Prostate gland (tissue), 2 donors: ENCODE measurements at regions not wholly inside any gene's neighbourhood (a gene's known extent, or its start where the extent isn't known, plus 50 kb on each side); places are given as distances from the start of the nearest gene placed in this dataset.
"Not testable (repeated sequence)": the region's sequence is repeated elsewhere in the genome, so short reads cannot be mapped to it uniquely, and the experiment has no call there.

Experiments
- DNase-seq: peaks from one replicate; pipeline ENCODE4 v3.0.0-alpha.2; 2019; ENCODE audit warnings: low spot score
- H3K27ac ChIP-seq, 2 donors: fragments of 200-600 bp; sonication (generic); 2 replicates each; pipeline ENCODE4 v1.5.1; 2017 to 2019
- H3K27me3 ChIP-seq: fragments of 200-600 bp; sonication (generic); replicated peaks from 2 replicates; pipeline ENCODE4 v1.5.1; 2019; ENCODE audit not compliant: insufficient read depth
- H3K36me3 ChIP-seq, 2 donors: fragments of 200-600 bp; sonication (generic); 1 replicate in 1 of 2; 2 replicates in 1 of 2; pipeline versions ENCODE4 v1.5.1 to v1.8.1; 2017 to 2019
- H3K4me1 ChIP-seq: fragments of 200-600 bp; sonication (generic); replicated peaks from 2 replicates; pipeline ENCODE4 v1.5.1; 2019
- H3K4me3 ChIP-seq, 2 donors: fragments of 200-600 bp; sonication (generic); 2 replicates each; pipeline ENCODE4 v1.5.1; 2017 to 2019
- H3K9me3 ChIP-seq: fragments of 200-600 bp; sonication (generic); 2 replicates; pipeline ENCODE4 v1.5.1; 2017
- POLR2A ChIP-seq: fragments of 450-650 bp; IDR thresholded peaks from one replicate; pipeline ENCODE4 v1.6.1; 2016; ENCODE audit warnings: antibody characterized with exemption, mild to moderate bottlenecking
- POLR2AphosphoS5 ChIP-seq: sonication (generic); formaldehyde crosslinking; IDR thresholded peaks from one replicate; pipeline ENCODE4 v1.6.1; 2017; ENCODE audit warnings: antibody characterized with exemption
- WGBS: methylation state at CpG from one replicate; pipeline ENCODE4 v1.1.5; 2018; 5-methylcytosine and 5-hydroxymethylcytosine counted together
- intact Hi-C: fragments of 100-400 bp; cut with DNase I; formaldehyde crosslinking; loops from one replicate; pipeline ENCODE4 v1.14.2; 2022
- TF ChIP-seq, protein P1 (sequence below), 4 experiments: fragments of 200-600 bp in 2 of 4; fragments of 450-650 bp in 2 of 4; sonication (generic) in 2 of 4; IDR thresholded peaks; 1 replicate in 3 of 4; 2 replicates in 1 of 4; pipeline ENCODE4 v1.5.1; 2016 to 2019; ENCODE audit warnings: antibody characterized with exemption in 4 of 4, mild to moderate bottlenecking in 2 of 4, moderate library complexity in 2 of 4

DNA sequence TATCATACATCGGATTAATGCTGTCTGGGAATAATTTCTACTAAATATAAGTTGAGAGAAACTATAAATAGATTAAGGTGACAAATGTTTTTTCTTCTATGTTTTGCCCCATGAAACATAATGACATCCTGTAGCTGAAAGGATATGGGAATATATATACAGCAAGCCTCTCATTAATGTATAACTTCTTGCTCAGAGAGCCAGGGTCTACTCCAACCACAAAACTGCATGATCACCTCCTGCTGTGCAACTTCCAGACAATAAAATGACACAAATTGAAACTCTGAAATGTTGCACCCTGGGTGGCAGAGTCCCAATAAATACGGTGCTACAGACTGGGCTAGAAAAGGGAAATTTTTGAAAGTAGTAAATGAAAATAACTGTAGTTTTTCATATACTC, 571.9 kb upstream of the CBLB start:
- Histone ChIP-seq H3K36me3 (no peaks in the 10 kb centered on the region), H3K9me3 (no peaks in the 10 kb centered on the region), H3K27me3 (no peaks in the 10 kb centered on the region), H3K27ac (no peak overlapping the region), H3K4me1 (no peaks in the 10 kb centered on the region), H3K4me3 (no peak overlapping the region)
- 87% methylated on average over 2 of the region's 2 CpGs for WGBS
- DNase-seq: no peak
- intact Hi-C loops: no loop called here
- TF ChIP-seq POLR2AphosphoS5: no peak
- TF ChIP-seq, protein P1, sequence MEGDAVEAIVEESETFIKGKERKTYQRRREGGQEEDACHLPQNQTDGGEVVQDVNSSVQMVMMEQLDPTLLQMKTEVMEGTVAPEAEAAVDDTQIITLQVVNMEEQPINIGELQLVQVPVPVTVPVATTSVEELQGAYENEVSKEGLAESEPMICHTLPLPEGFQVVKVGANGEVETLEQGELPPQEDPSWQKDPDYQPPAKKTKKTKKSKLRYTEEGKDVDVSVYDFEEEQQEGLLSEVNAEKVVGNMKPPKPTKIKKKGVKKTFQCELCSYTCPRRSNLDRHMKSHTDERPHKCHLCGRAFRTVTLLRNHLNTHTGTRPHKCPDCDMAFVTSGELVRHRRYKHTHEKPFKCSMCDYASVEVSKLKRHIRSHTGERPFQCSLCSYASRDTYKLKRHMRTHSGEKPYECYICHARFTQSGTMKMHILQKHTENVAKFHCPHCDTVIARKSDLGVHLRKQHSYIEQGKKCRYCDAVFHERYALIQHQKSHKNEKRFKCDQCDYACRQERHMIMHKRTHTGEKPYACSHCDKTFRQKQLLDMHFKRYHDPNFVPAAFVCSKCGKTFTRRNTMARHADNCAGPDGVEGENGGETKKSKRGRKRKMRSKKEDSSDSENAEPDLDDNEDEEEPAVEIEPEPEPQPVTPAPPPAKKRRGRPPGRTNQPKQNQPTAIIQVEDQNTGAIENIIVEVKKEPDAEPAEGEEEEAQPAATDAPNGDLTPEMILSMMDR (IDR thresholded peaks at IDR 0.05): no peak
- no peak for TF ChIP-seq POLR2A

DNA sequence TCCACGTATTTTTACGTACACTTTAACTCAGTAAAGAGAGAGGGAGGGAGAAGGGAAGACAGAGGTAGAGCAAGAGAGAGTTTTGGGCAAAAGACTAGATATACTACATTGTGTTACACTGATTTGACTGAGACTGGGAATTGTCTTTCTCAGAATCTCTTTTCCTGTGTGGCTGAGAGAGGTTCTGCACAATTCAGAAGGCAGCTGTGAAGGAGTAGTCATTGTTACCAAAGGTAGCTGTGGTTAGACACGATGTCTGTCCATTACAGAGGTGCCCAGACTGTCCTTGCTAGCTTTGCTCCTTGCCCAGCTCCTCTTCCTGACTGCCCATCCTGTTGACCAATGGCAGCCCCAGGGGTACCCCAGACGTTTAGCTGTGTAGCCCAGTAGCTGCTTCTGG, 577.5 kb upstream of the CBLB start:
- no peak for TF ChIP-seq POLR2A
- TF ChIP-seq POLR2AphosphoS5: peak; percentile 43
- H3K36me3 ChIP-seq: no peaks in the 10 kb centered on the region
- H3K27me3 ChIP-seq: no peaks in the 10 kb centered on the region
- no peaks in the 10 kb centered on the region for H3K9me3 ChIP-seq
- DNase-seq: no peak
- H3K4me1 ChIP-seq: no peaks in the 10 kb centered on the region
- intact Hi-C loops: no loop called here
- WGBS: 31% methylated on average over 4 of the region's 4 CpGs
- H3K27ac ChIP-seq: no peak overlapping the region
- no peak overlapping the region for H3K4me3 ChIP-seq

DNA sequence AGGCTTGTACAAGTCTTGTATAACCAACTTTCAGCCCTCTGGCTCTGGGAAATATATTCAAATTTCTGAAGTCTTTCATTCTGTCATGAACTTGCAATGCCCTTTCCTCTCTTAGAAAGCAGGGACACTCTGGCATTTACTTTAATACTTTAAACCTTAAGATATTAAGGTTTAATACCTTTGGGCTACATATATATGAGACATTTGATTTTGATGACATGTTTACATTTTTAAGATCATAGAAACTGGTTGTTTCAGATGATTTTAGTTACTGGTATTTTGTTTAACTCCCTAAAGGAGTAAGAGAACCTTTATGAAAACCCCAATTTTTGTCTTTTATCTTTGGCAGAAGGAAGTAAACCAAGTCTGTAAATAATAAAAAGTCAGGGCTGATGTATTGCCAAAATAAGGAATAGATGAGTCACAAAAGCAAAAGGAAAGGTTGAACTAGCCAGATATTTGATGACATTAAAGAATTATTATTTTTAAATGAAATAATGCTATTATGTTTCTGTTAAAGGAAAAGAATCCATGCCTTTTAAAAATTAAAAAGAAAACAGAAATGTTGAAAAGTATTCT, 579.0 kb upstream of the CBLB start:
- intact Hi-C loops: no loop called here
- no peak for TF ChIP-seq POLR2AphosphoS5
- TF ChIP-seq POLR2A: no peak
- TF ChIP-seq, protein P1 (IDR thresholded peaks at IDR 0.05): no peak
- no peak overlapping the region for H3K27ac ChIP-seq
- H3K9me3 ChIP-seq: no peaks in the 10 kb centered on the region
- no peaks in the 10 kb centered on the region for H3K36me3 ChIP-seq
- no peaks in the 10 kb centered on the region for H3K4me1 ChIP-seq
- H3K4me3 ChIP-seq: no peak overlapping the region
- no peaks in the 10 kb centered on the region for H3K27me3 ChIP-seq
- DNase-seq: no peak

DNA sequence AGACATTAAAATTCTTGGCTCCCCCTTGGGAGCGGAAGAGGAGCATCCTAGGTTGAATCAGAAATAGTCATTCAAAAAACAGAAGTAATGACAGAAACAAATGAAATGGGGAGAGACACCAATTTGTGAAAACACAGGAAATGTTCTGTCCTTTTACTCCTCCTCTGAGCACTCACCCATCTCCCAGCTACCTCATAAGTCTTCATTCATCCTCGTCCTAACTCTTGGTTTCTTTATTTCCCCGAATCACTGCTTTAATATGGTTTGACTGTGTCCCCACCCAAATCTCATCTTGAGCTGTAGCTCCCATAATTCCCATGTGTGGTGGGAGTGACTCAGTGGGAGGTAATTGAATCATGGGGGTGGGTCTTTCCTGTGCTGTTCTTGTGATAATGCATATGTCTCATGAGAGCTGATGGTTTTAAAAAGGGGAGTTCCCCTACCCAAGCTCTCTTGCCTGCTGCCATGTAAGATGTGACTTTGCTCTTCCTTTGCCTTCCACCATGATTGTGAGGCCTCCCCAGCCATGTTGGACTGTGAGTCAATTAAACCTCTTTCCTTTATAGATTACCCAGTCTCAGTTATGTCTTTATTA, 579.7 kb upstream of the CBLB start:
- H3K4me3 ChIP-seq, intact Hi-C loops, H3K9me3 ChIP-seq, H3K4me1 ChIP-seq, DNase-seq, H3K27ac ChIP-seq, H3K27me3 ChIP-seq, H3K36me3 ChIP-seq: not testable (repeated sequence)
- WGBS: 91% methylated on average over 3 of the region's 3 CpGs

DNA sequence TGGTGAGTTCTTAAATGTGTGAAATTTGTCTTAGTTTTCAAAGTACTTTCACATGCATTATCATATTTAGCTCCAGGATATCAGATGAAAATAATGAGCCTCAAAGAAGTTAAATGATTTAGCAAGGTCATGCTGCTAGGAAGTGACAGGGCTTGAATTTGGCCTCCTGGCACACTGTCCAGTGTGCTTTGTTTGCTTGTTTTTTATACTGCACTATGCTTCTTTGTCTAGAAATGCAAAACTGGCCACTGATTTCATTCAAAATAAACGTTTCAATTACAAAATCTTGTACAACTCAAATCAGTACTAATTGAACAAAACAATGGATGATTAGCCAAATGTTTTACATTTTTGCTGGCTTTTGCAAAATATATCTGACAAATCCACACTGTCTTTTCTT, 583.3 kb upstream of the CBLB start:
- WGBS: 31% methylated on average over 1 of the region's 1 CpG
- H3K27me3 ChIP-seq: no peaks in the 10 kb centered on the region
- no peaks in the 10 kb centered on the region for H3K36me3 ChIP-seq
- H3K27ac ChIP-seq: no peak overlapping the region
- H3K4me1 ChIP-seq: no peaks in the 10 kb centered on the region
- TF ChIP-seq, protein P1 (IDR thresholded peaks at IDR 0.05): no peak
- no peak for TF ChIP-seq POLR2A
- H3K9me3 ChIP-seq: no peaks in the 10 kb centered on the region
- intact Hi-C loops: no loop called here
- no peak for DNase-seq
- H3K4me3 ChIP-seq: no peak overlapping the region

DNA sequence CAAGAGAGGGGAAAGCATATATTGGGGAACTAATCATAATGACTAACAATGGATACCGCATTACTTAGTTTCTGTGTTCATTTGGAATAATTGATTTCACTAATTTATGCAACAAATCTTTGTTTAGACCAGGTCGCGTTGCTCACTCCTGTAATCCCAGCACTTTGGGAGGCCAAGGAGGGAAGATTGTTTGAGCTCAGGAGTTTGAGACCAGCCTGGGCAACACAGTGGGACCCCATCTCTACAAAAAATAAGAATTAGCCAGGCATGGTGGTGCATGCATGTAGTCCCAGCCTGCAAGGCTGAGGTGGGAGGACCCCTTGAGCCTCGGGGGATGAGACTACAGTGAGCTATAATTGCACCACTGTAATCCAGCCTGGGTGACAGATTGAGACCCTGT, 585.7 kb upstream of the CBLB start:
- intact Hi-C loops: no loop called here
- H3K9me3 ChIP-seq: no peaks in the 10 kb centered on the region
- H3K4me1 ChIP-seq: no peaks in the 10 kb centered on the region
- H3K27ac ChIP-seq: no peak overlapping the region
- TF ChIP-seq POLR2A (no peak), POLR2AphosphoS5 (no peak)
- TF ChIP-seq, protein P1 (IDR thresholded peaks at IDR 0.05): no peak
- H3K27me3 ChIP-seq: no peaks in the 10 kb centered on the region
- no peak overlapping the region for H3K4me3 ChIP-seq
- WGBS: 89% methylated on average over 4 of the region's 4 CpGs
- no peaks in the 10 kb centered on the region for H3K36me3 ChIP-seq
- no peak for DNase-seq
